Vagina (tissue), 2 donors: ENCODE measurements at regions not wholly inside any gene's neighbourhood (a gene's known extent, or its start where the extent isn't known, plus 50 kb on each side); places are given as distances from the start of the nearest gene placed in this dataset.
"Not testable (repeated sequence)": the region's sequence is repeated elsewhere in the genome, so short reads cannot be mapped to it uniquely, and the experiment has no call there.

ENCODE experiments used
- DNase-seq, 2 donors: peaks; one replicate each; pipeline ENCODE4 v3.0.0-alpha.2; 2017; ENCODE audit errors: extremely low spot score in 2 of 2
- H3K27ac ChIP-seq: fragments of 200-600 bp; sonication (generic); one replicate; pipeline ENCODE4 v1.5.1; 2019
- H3K27me3 ChIP-seq: fragments of 200-600 bp; sonication (generic); one replicate; pipeline ENCODE4 v1.5.1; 2019
- H3K36me3 ChIP-seq, 2 donors: fragments of 200-600 bp; sonication (generic); one replicate each; pipeline ENCODE4 v1.5.1; 2017 to 2019
- H3K4me1 ChIP-seq: fragments of 200-600 bp; sonication (generic); one replicate; pipeline ENCODE4 v1.5.1; 2019
- H3K4me3 ChIP-seq, 2 donors: fragments of 200-600 bp; sonication (generic); 1 replicate in 1 of 2; 2 replicates in 1 of 2; pipeline ENCODE4 v1.5.1; 2016 to 2019
- H3K9me3 ChIP-seq: fragments of 200-600 bp; sonication (generic); one replicate; pipeline ENCODE4 v1.5.1; 2019
- CTCF ChIP-seq, 3 experiments: fragments of 450-650 bp in 2 of 3; fragments of 200-600 bp in 1 of 3; sonication (generic) in 1 of 3; IDR thresholded peaks; one replicate each; pipeline ENCODE4 v1.5.1; 2017 to 2019; ENCODE audit warnings: antibody characterized with exemption in 3 of 3, mild to moderate bottlenecking in 2 of 3, moderate library complexity in 2 of 3
- POLR2A ChIP-seq, 2 donors: fragments of 450-650 bp; IDR thresholded peaks; one replicate each; pipeline ENCODE4 v1.6.1; 2017; ENCODE audit warnings: antibody characterized with exemption in 2 of 2, mild to moderate bottlenecking in 2 of 2, moderate library complexity in 2 of 2
- POLR2AphosphoS5 ChIP-seq, 2 donors: sonication (generic); formaldehyde crosslinking; IDR thresholded peaks; one replicate each; pipeline ENCODE4 v1.9.0; 2017; ENCODE audit warnings: antibody characterized with exemption in 2 of 2, mild to moderate bottlenecking in 2 of 2, low read depth in 1 of 2; ENCODE audit not compliant: insufficient read depth in 1 of 2
- intact Hi-C: fragments of 100-400 bp; cut with DNase I; formaldehyde crosslinking; loops from one replicate; pipeline ENCODE4 v1.15.1; 2023

- H3K36me3 ChIP-seq: no peaks in the 10 kb centered on the region
- no peak for DNase-seq
- intact Hi-C loops: no loop called here
Observed at GRCh38 chr10:27383595-27384542, 120.2 kb upstream of the RAB18 start.

GRCh38 chr10:27382176-27382575, 121.9 kb upstream of the RAB18 start:
- Histone ChIP-seq H3K27ac (no peak overlapping the region), H3K4me1 (no peaks in the 10 kb centered on the region), H3K36me3 (no peaks in the 10 kb centered on the region), H3K9me3 (no peaks in the 10 kb centered on the region), H3K27me3 (no peaks in the 10 kb centered on the region), H3K4me3 (no peak overlapping the region)
- intact Hi-C loops: no loop called here
- TF ChIP-seq POLR2A (IDR thresholded peaks at IDR 0.05): no peak
- TF ChIP-seq POLR2AphosphoS5 (IDR thresholded peaks at IDR 0.05; ENCODE audit: insufficient read depth in 1 of 2, low read depth in 1 of 2): no peak
- TF ChIP-seq CTCF (IDR thresholded peaks at IDR 0.05): no peak
- DNase-seq: no peak

More at GRCh38 chr10:27383595-27384542, 120.2 kb upstream of the RAB18 start:
- no peak overlapping the region for H3K27ac ChIP-seq
- H3K4me1 ChIP-seq: peaks cover 3% of the 10 kb centered on the region
- H3K9me3 ChIP-seq: no peaks in the 10 kb centered on the region
- H3K4me3 ChIP-seq: no peak overlapping the region
- no peaks in the 10 kb centered on the region for H3K27me3 ChIP-seq
- peak in 1 of 2 donors; percentile 23 for TF ChIP-seq POLR2AphosphoS5 (IDR thresholded peaks at IDR 0.05; ENCODE audit: insufficient read depth in 1 of 2, low read depth in 1 of 2)
- TF ChIP-seq POLR2A (IDR thresholded peaks at IDR 0.05): no peak

- TF ChIP-seq POLR2AphosphoS5 (IDR thresholded peaks at IDR 0.05; ENCODE audit: insufficient read depth in 1 of 2, low read depth in 1 of 2) (no peak), POLR2A (IDR thresholded peaks at IDR 0.05) (no peak), CTCF (IDR thresholded peaks at IDR 0.05) (no peak)
- no peak for DNase-seq
- no peaks in the 10 kb centered on the region for H3K9me3 ChIP-seq
- no peaks in the 10 kb centered on the region for H3K4me1 ChIP-seq
- intact Hi-C loops: no loop called here
- H3K4me3 ChIP-seq: no peak overlapping the region
- no peaks in the 10 kb centered on the region for H3K36me3 ChIP-seq
- no peak overlapping the region for H3K27ac ChIP-seq
- H3K27me3 ChIP-seq: no peaks in the 10 kb centered on the region
Observed at GRCh38 chr10:27380929-27381358, 123.2 kb upstream of the RAB18 start.

- H3K9me3 ChIP-seq, intact Hi-C loops, H3K27ac ChIP-seq, DNase-seq, H3K27me3 ChIP-seq, H3K4me1 ChIP-seq, H3K36me3 ChIP-seq, H3K4me3 ChIP-seq: not testable (repeated sequence)
Observed at GRCh38 chr10:27379041-27379440, 125.1 kb upstream of the RAB18 start.

- Histone ChIP-seq H3K9me3 (no peaks in the 10 kb centered on the region), H3K4me3 (no peak overlapping the region), H3K27ac (no peak overlapping the region), H3K27me3 (no peaks in the 10 kb centered on the region), H3K4me1 (no peaks in the 10 kb centered on the region), H3K36me3 (no peaks in the 10 kb centered on the region)
- no peak for DNase-seq
- TF ChIP-seq CTCF (IDR thresholded peaks at IDR 0.05) (no peak), POLR2A (IDR thresholded peaks at IDR 0.05) (no peak), POLR2AphosphoS5 (IDR thresholded peaks at IDR 0.05; ENCODE audit: insufficient read depth in 1 of 2, low read depth in 1 of 2) (no peak)
- intact Hi-C loops: no loop called here
Observed at GRCh38 chr10:27373566-27374160, 130.4 kb upstream of the RAB18 start.

GRCh38 chr10:27372095-27372494, 131.5 kb upstream of the ACBD5 start:
- Histone ChIP-seq H3K36me3 (no peaks in the 10 kb centered on the region), H3K27ac (no peak overlapping the region), H3K9me3 (no peaks in the 10 kb centered on the region), H3K4me3 (no peak overlapping the region), H3K27me3 (no peaks in the 10 kb centered on the region), H3K4me1 (no peaks in the 10 kb centered on the region)
- no peak for TF ChIP-seq POLR2A (IDR thresholded peaks at IDR 0.05)
- no peak for TF ChIP-seq CTCF (IDR thresholded peaks at IDR 0.05)
- TF ChIP-seq POLR2AphosphoS5 (IDR thresholded peaks at IDR 0.05; ENCODE audit: insufficient read depth in 1 of 2, low read depth in 1 of 2): no peak
- DNase-seq: no peak
- intact Hi-C loops: no loop called here

GRCh38 chr10:27371375-27371774, 130.8 kb upstream of the ACBD5 start:
- H3K9me3 ChIP-seq, H3K27ac ChIP-seq, intact Hi-C loops, H3K4me1 ChIP-seq, H3K4me3 ChIP-seq, H3K27me3 ChIP-seq, H3K36me3 ChIP-seq, DNase-seq: not testable (repeated sequence)
